ENCODE measurements at regions not wholly inside any gene's neighbourhood (a gene's known extent, or its start where the extent isn't known, plus 50 kb on each side); places are given as distances from the start of the nearest gene placed in this dataset.

DNA sequence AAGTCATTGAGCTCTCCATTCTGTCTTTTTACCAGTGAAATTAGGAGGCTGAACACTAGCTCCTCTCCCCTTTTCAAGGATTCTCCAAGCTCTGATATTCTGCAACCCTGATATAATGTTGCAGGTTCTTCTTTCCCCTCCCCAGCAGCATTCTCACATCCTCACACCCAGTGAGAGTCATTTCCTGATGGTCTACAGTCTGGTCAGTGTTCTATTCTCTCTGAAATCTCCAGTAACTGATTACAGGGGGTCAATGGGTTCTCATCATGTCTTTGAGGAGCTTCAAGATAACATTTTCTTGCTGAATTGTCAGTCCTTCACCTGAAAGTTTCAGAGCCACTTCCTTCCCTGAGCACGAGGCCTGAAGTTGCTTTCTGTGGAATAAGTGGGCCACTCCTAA is 299.4 kb downstream of the PTEN start:
- TF ChIP-seq, protein P1, sequence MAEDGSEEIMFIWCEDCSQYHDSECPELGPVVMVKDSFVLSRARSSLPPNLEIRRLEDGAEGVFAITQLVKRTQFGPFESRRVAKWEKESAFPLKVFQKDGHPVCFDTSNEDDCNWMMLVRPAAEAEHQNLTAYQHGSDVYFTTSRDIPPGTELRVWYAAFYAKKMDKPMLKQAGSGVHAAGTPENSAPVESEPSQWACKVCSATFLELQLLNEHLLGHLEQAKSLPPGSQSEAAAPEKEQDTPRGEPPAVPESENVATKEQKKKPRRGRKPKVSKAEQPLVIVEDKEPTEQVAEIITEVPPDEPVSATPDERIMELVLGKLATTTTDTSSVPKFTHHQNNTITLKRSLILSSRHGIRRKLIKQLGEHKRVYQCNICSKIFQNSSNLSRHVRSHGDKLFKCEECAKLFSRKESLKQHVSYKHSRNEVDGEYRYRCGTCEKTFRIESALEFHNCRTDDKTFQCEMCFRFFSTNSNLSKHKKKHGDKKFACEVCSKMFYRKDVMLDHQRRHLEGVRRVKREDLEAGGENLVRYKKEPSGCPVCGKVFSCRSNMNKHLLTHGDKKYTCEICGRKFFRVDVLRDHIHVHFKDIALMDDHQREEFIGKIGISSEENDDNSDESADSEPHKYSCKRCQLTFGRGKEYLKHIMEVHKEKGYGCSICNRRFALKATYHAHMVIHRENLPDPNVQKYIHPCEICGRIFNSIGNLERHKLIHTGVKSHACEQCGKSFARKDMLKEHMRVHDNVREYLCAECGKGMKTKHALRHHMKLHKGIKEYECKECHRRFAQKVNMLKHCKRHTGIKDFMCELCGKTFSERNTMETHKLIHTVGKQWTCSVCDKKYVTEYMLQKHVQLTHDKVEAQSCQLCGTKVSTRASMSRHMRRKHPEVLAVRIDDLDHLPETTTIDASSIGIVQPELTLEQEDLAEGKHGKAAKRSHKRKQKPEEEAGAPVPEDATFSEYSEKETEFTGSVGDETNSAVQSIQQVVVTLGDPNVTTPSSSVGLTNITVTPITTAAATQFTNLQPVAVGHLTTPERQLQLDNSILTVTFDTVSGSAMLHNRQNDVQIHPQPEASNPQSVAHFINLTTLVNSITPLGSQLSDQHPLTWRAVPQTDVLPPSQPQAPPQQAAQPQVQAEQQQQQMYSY (CRISPR knock-in tag; IDR thresholded peaks at IDR 0.05), result no peak
- TF ChIP-seq, protein P2, sequence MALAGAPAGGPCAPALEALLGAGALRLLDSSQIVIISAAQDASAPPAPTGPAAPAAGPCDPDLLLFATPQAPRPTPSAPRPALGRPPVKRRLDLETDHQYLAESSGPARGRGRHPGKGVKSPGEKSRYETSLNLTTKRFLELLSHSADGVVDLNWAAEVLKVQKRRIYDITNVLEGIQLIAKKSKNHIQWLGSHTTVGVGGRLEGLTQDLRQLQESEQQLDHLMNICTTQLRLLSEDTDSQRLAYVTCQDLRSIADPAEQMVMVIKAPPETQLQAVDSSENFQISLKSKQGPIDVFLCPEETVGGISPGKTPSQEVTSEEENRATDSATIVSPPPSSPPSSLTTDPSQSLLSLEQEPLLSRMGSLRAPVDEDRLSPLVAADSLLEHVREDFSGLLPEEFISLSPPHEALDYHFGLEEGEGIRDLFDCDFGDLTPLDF (CRISPR knock-in tag; IDR thresholded peaks at IDR 0.05), result no peak
- TF ChIP-seq, protein P3, sequence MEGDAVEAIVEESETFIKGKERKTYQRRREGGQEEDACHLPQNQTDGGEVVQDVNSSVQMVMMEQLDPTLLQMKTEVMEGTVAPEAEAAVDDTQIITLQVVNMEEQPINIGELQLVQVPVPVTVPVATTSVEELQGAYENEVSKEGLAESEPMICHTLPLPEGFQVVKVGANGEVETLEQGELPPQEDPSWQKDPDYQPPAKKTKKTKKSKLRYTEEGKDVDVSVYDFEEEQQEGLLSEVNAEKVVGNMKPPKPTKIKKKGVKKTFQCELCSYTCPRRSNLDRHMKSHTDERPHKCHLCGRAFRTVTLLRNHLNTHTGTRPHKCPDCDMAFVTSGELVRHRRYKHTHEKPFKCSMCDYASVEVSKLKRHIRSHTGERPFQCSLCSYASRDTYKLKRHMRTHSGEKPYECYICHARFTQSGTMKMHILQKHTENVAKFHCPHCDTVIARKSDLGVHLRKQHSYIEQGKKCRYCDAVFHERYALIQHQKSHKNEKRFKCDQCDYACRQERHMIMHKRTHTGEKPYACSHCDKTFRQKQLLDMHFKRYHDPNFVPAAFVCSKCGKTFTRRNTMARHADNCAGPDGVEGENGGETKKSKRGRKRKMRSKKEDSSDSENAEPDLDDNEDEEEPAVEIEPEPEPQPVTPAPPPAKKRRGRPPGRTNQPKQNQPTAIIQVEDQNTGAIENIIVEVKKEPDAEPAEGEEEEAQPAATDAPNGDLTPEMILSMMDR (IDR thresholded peaks at IDR 0.05), result no peak
